K562 (cell line): ENCODE measurements at regions not wholly inside any gene's neighbourhood (a gene's known extent, or its start where the extent isn't known, plus 50 kb on each side); places are given as distances from the start of the nearest gene placed in this dataset.

ENCODE experiments used
- ATAC-seq: fragments of 200-7000 bp; cut with Tn5 transposase; 3 replicates; pipeline ENCODE4 v1.9.1; 2020; ENCODE audit warnings: moderate library complexity
- BruUV-seq: library from RNA; stranded (reverse); fragments of 400-500 nt; replicated peaks from 2 replicates; lab custom pipeline; 2021; lab: Mats Ljungman, UMichigan
- CTCF ChIA-PET: fragments of 300-600 bp; formaldehyde crosslinking; extraction: SDS; loops from one replicate; lab custom pipeline; 2021; ENCODE audit warnings: low intra/inter-chr PET ratio; lab: Yijun Ruan, JAX
- POLR2A ChIA-PET: fragments of 300-600, 350-650 bp; sonication (Branson Sonifier 250); formaldehyde crosslinking; extraction: SDS; loops from one replicate; lab custom pipeline; 2021; ENCODE audit warnings: antibody characterized with exemption, inconsistent platforms; lab: Yijun Ruan, JAX
- DNase-seq, 4 experiments: peaks; one replicate each; pipeline versions ENCODE4 v3.0.0 to v3.0.0-alpha.2; 2011 to 2018; ENCODE audit warnings: low spot score in 3 of 4, mixed read lengths in 3 of 4; ENCODE audit errors: extremely low read depth in 1 of 4
- FAIRE-seq: peaks from 2 replicates; lab custom pipeline; 2011; peaks lifted over from hg19 to GRCh38; lab: Jason Lieb, UNC
- H2AFZ ChIP-seq: 2 replicates; pipeline ENCODE4 v1.6.0; 2011; ENCODE audit warnings: low read depth, low read length, control low read depth, inconsistent platforms
- H3K27ac ChIP-seq: fragments of 200-600 bp; 3 replicates; pipeline ENCODE4 v1.8.0; 2011; ENCODE audit warnings: low read depth, mild to moderate bottlenecking, control low read depth, inconsistent platforms, low read length, moderate library complexity, mixed read lengths; ENCODE audit errors: extremely low read depth
- H3K27me3 ChIP-seq, 2 experiments: fragments of 300-600 bp in 1 of 2; 2 replicates in 1 of 2; 3 replicates in 1 of 2; pipeline versions ENCODE4 v1.6.0 to v1.8.0; 2011; ENCODE audit warnings: inconsistent platforms in 2 of 2, low read length in 2 of 2, mild to moderate bottlenecking in 1 of 2, mixed read lengths in 1 of 2, moderate library complexity in 1 of 2; ENCODE audit not compliant: control insufficient read depth in 2 of 2, insufficient read depth in 2 of 2
- H3K36me3 ChIP-seq: fragments of 300-600 bp; 3 replicates; pipeline ENCODE4 v1.8.0; 2011; ENCODE audit warnings: mild to moderate bottlenecking, low read length, inconsistent platforms; ENCODE audit not compliant: control insufficient read depth, insufficient read depth
- H3K4me1 ChIP-seq, 2 experiments: fragments of 200-600 bp in 1 of 2; replicated peaks in 1 of 2; 2 replicates in 1 of 2; 3 replicates in 1 of 2; pipeline versions ENCODE4 v1.5.1 to v1.8.0; 2011; ENCODE audit warnings: inconsistent platforms in 2 of 2, low read length in 2 of 2, mild to moderate bottlenecking in 1 of 2, mixed read lengths in 1 of 2, moderate library complexity in 1 of 2; ENCODE audit not compliant: control insufficient read depth in 2 of 2, insufficient read depth in 2 of 2
- H3K4me2 ChIP-seq: 2 replicates; pipeline ENCODE4 v1.6.1; 2011; ENCODE audit warnings: low read length, control low read depth, inconsistent platforms, mixed read lengths; ENCODE audit not compliant: insufficient read depth
- H3K4me3 ChIP-seq: fragments of 200-600 bp; sonication (generic), shearing (Covaris generic); 2 replicates; pipeline ENCODE4 v1.5.1; 2016; ENCODE audit warnings: control low read depth, inconsistent platforms
- H3K79me2 ChIP-seq: fragments of 200-600 bp; 3 replicates; pipeline ENCODE4 v1.8.0; 2011; ENCODE audit warnings: low read length, inconsistent platforms; ENCODE audit not compliant: control insufficient read depth, insufficient read depth
- H3K9ac ChIP-seq, 2 experiments: 2 replicates each; pipeline versions ENCODE4 v1.6.0 to v1.6.1; 2011; ENCODE audit warnings: low read depth in 2 of 2, low read length in 2 of 2, control low read depth in 1 of 2, inconsistent platforms in 1 of 2, mild to moderate bottlenecking in 1 of 2, mixed read lengths in 1 of 2; ENCODE audit not compliant: insufficient read depth in 1 of 2
- H3K9me1 ChIP-seq: one replicate; pipeline ENCODE4 v1.6.0; 2011; ENCODE audit warnings: inconsistent platforms, mild to moderate bottlenecking, low read length, moderate library complexity; ENCODE audit not compliant: control insufficient read depth, insufficient read depth
- H3K9me3 ChIP-seq: replicated peaks from 2 replicates; pipeline ENCODE4 v1.5.1; 2011; ENCODE audit warnings: low read depth, low read length, inconsistent platforms; ENCODE audit not compliant: control insufficient read depth, insufficient read depth
- H4K20me1 ChIP-seq: replicated peaks from 2 replicates; pipeline ENCODE4 v1.6.1; 2011; ENCODE audit warnings: low read length, inconsistent platforms, mixed read lengths; ENCODE audit not compliant: control insufficient read depth, insufficient read depth
- JUND ChIP-seq, 2 experiments: IDR thresholded peaks; 2 replicates in 1 of 2; 3 replicates in 1 of 2; pipeline ENCODE4 v1.6.1; 2011; ENCODE audit warnings: borderline replicate concordance in 2 of 2, low read depth in 2 of 2, low read length in 2 of 2, improper control_type of control experiment in 1 of 2, missing biosample characterization in 1 of 2, missing genetic modification characterization in 1 of 2, missing genetic modification reagents in 1 of 2
- MAFK ChIP-seq: IDR thresholded peaks from 2 replicates; pipeline ENCODE4 v1.6.1; 2011; ENCODE audit warnings: low read length, improper control_type of control experiment
- MEIS2 ChIP-seq: fragments of 450-650 bp; IDR thresholded peaks from 2 replicates; pipeline ENCODE4 v1.6.1; 2014; ENCODE audit warnings: mild to moderate bottlenecking; ENCODE audit not compliant: partially characterized antibody
- MTF1 ChIP-seq: fragments of 250-450 bp; sonication (Bioruptor Pico); IDR thresholded peaks from 2 replicates; pipeline ENCODE4 v1.9.0; 2021; ENCODE audit warnings: moderate library complexity, mild to moderate bottlenecking, inconsistent platforms, borderline replicate concordance
- NFE2 ChIP-seq: IDR thresholded peaks from 2 replicates; pipeline ENCODE4 v1.6.1; 2014; ENCODE audit warnings: antibody characterized with exemption, low read depth
- NR2C2 ChIP-seq, 2 experiments: fragments of 200-800 bp in 1 of 2; sonication (Bioruptor generic) in 1 of 2; sonication (generic) in 1 of 2; formaldehyde crosslinking in 1 of 2; IDR thresholded peaks; 2 replicates each; pipeline versions ENCODE4 v1.6.1 to v1.8.0; 2016 to 2022; ENCODE audit warnings: mild to moderate bottlenecking in 1 of 2, missing compliant biosample characterization in 1 of 2, missing genetic modification characterization in 1 of 2, missing genetic modification reagents in 1 of 2
- PBX2 ChIP-seq, 2 experiments: IDR thresholded peaks in 1 of 2; conservative IDR thresholded peaks in 1 of 2; 2 replicates each; pipeline ENCODE4 v1.6.1; 2016; ENCODE audit warnings: low read depth in 2 of 2, mild to moderate bottlenecking in 1 of 2, missing compliant biosample characterization in 1 of 2, missing genetic modification characterization in 1 of 2, moderate library complexity in 1 of 2
- YY1 ChIP-seq, 3 experiments: IDR thresholded peaks; 2 replicates each; pipeline ENCODE4 v1.6.1; 2011; ENCODE audit warnings: low read length in 2 of 3, mild to moderate bottlenecking in 2 of 3, moderate library complexity in 2 of 3, borderline replicate concordance in 1 of 3, control low read depth in 1 of 3, low read depth in 1 of 3; ENCODE audit not compliant: insufficient read depth in 3 of 3, insufficient replicate concordance in 2 of 3, control insufficient read depth in 1 of 3, insufficient read length in 1 of 3; ENCODE audit errors: extremely low read depth in 1 of 3
- ZNF589 ChIP-seq: fragments of 200-800 bp; sonication (Bioruptor generic); IDR thresholded peaks from 2 replicates; pipeline ENCODE4 v1.6.1; 2016; ENCODE audit warnings: low read depth, missing genetic modification characterization, missing compliant biosample characterization
- ZSCAN29 ChIP-seq: fragments of 450-650 bp; IDR thresholded peaks from 2 replicates; pipeline ENCODE4 v1.6.1; 2017
- WGBS: fragments of 100-300 bp; shearing (Covaris generic); methylation state at CpG from one replicate; pipeline ENCODE4 v1.1.6; 2016; ENCODE audit warnings: low coverage, mixed read lengths; ENCODE audit not compliant: insufficient coverage; ENCODE audit errors: missing lambda C conversion rate; 5-methylcytosine and 5-hydroxymethylcytosine counted together
- in situ Hi-C: fragments of 300-500 bp; cut with MboI; formaldehyde crosslinking; loops from 4 replicates; pipeline ENCODE4 v1.15.0; 2018; ENCODE audit warnings: inconsistent platforms, mixed read lengths
- intact Hi-C: fragments of 100-400 bp; cut with micrococcal nuclease; formaldehyde crosslinking; loops from 2 replicates; pipeline ENCODE4 v1.14.2; 2022
- TF ChIP-seq, protein P1 (sequence below): fragments of 450-650 bp; IDR thresholded peaks from 2 replicates; pipeline ENCODE4 v1.6.1; 2016
- TF ChIP-seq, protein P2 (sequence below): sonication (generic); formaldehyde crosslinking; IDR thresholded peaks from 2 replicates; pipeline ENCODE4 v1.8.1; 2023; ENCODE audit warnings: mild to moderate bottlenecking, missing genetic modification reagents

DNA sequence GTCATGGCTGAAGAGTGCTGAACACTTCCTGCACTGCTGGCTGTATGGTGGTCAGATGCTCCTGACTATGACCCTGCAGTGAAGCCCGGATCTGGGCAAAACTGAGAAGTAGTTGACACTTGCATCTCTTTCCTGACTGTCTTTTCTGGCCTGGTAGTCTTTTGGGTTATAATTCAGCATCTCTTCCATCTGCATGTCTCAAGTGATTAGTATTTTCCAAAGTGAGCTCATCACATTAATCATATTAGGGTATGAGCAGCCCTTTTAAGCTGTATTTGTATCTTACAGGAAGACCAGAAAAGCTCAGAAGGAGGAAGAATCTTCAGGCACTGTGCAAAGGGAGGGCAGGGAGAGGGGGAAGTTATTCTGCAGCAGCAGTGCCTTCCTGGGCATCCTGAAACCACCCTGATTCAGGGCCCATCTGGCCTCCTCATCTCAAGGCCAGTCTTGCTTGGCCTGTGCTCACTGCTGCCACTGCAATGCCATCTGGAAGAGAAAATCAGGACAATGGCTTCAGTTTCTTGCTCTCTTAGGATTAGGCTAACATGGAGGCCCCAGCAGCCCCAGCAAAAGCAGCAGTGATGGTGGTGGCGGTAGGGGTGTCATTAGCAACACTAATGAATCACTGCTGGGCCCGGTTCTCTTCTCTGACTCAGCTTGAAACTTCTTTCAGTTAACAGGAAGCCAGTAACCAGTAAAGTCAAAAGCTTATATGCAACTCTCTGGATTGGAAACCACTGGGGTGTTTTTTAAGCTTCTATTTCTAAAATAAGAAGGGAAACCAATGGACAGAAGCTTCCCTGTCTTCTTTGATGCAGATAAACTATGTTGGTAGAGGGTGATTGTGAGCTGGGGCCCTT lies 63.3 kb upstream of the WDR26 start:
- no peak overlapping the region for H3K4me2 ChIP-seq
- in situ Hi-C loops: no loop called here
- FAIRE-seq: no peak
- 0 out of 2 replicates have a peak, but pooled peaks have one; percentile 9 for TF ChIP-seq JUND (IDR thresholded peaks at IDR 0.05; ENCODE audit: borderline replicate concordance, low read depth, low read length)
- TF ChIP-seq JUND (tag; IDR thresholded peaks at IDR 0.05; ENCODE audit: borderline replicate concordance, low read depth, low read length): no peak; the same call in 2 of the 3 replicates
- TF ChIP-seq ZSCAN29: no peak
- TF ChIP-seq, protein P1, sequence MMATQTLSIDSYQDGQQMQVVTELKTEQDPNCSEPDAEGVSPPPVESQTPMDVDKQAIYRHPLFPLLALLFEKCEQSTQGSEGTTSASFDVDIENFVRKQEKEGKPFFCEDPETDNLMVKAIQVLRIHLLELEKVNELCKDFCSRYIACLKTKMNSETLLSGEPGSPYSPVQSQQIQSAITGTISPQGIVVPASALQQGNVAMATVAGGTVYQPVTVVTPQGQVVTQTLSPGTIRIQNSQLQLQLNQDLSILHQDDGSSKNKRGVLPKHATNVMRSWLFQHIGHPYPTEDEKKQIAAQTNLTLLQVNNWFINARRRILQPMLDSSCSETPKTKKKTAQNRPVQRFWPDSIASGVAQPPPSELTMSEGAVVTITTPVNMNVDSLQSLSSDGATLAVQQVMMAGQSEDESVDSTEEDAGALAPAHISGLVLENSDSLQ: peak; percentile 7; the same call in 1 of the 2 replicates
- TF ChIP-seq MEIS2: peak; percentile 3
- 0 out of 2 replicates have a peak, but pooled peaks have one; percentile 17 for TF ChIP-seq MAFK
- no peak for TF ChIP-seq MTF1 (CRISPR knock-in tag)
- no peak for TF ChIP-seq PBX2 (CRISPR knock-in tag; IDR thresholded peaks at IDR 0.05; ENCODE audit: low read depth)
- TF ChIP-seq PBX2 (tag; conservative IDR thresholded peaks at IDR 0.05; ENCODE audit: low read depth): peak; percentile 22; the same call in 1 of the 2 replicates
- TF ChIP-seq NFE2: 0 out of 2 replicates have a peak, but pooled peaks have one; percentile 42
- TF ChIP-seq ZNF589 (CRISPR knock-in tag): 0 out of 2 replicates have a peak, but pooled peaks have one; percentile 24
- TF ChIP-seq, protein P2, sequence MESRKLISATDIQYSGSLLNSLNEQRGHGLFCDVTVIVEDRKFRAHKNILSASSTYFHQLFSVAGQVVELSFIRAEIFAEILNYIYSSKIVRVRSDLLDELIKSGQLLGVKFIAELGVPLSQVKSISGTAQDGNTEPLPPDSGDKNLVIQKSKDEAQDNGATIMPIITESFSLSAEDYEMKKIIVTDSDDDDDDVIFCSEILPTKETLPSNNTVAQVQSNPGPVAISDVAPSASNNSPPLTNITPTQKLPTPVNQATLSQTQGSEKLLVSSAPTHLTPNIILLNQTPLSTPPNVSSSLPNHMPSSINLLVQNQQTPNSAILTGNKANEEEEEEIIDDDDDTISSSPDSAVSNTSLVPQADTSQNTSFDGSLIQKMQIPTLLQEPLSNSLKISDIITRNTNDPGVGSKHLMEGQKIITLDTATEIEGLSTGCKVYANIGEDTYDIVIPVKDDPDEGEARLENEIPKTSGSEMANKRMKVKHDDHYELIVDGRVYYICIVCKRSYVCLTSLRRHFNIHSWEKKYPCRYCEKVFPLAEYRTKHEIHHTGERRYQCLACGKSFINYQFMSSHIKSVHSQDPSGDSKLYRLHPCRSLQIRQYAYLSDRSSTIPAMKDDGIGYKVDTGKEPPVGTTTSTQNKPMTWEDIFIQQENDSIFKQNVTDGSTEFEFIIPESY (CRISPR knock-in tag): peak; percentile 42; the same call in 1 of the 2 replicates
- TF ChIP-seq YY1 (IDR thresholded peaks at IDR 0.05; ENCODE audit: borderline replicate concordance in 1 of 3, control insufficient read depth in 1 of 3, extremely low read depth in 1 of 3, insufficient read depth in 3 of 3, insufficient read length in 1 of 3, insufficient replicate concordance in 2 of 3, low read depth in 1 of 3, low read length in 2 of 3): peak in 2 of 3 experiments; percentile 13 to 32
- TF ChIP-seq NR2C2 (CRISPR knock-in tag; IDR thresholded peaks at IDR 0.05): no peak
- 0 out of 2 replicates have a peak, but pooled peaks have one; percentile 19 for TF ChIP-seq NR2C2 (tag; IDR thresholded peaks at IDR 0.05)

More for the DNA sequence above, 63.3 kb upstream of the WDR26 start:
- no TSS peak for BruUV-seq
- Histone ChIP-seq H3K27ac (no peak overlapping the region), H3K9ac (no peak overlapping the region), H3K9me3 (peaks cover 6% of the 10 kb centered on the region), H3K27me3 (peaks cover 2 to 11% of the 10 kb centered on the region in 2 experiments; a peak in 2 of 5 replicates), H3K36me3 (no peaks in the 10 kb centered on the region), H4K20me1 (no peaks in the 10 kb centered on the region), H3K4me1 (peaks cover 30 to 32% of the 10 kb centered on the region in 2 experiments), H3K79me2 (no peaks in the 10 kb centered on the region), H3K4me3 (no peak overlapping the region), H3K9me1 (no peaks in the 10 kb centered on the region), H2AFZ (no peak overlapping the region)
- intact Hi-C loops: no loop called here
- no peak for ATAC-seq
- POLR2A ChIA-PET: interaction anchor here (0.6 to 1.6 kb wide), 5 partner anchors 9 to 46 kb away, joined by 3 to 9 read pairs (median 3); no protein-coding TSS in a partner anchor
- CTCF ChIA-PET: no interaction called here
- 14% methylated on average over 3 of the region's 3 CpGs for WGBS
- DNase-seq: no peak
